Calu3 (cell line): ENCODE measurements at regions not wholly inside any gene's neighbourhood (a gene's known extent, or its start where the extent isn't known, plus 50 kb on each side); places are given as distances from the start of the nearest gene placed in this dataset.

Source experiments
- BruUV-seq: library from RNA; stranded (reverse); fragments of 400-500 nt; replicated peaks from 2 replicates; lab custom pipeline; 2021; lab: Mats Ljungman, UMichigan
- CTCF ChIA-PET: fragments of 300-600 bp; sonication (Branson Sonifier 250); formaldehyde crosslinking; loops from one replicate; lab custom pipeline; 2022; ENCODE audit warnings: antibody characterized with exemption; lab: Charles Lee
- DNase-seq: peaks from one replicate; pipeline ENCODE4 v3.0.0; 2022
- H3K27ac Mint-ChIP-seq: one replicate; pipeline ENCODE4 v1.8.0; 2022; ENCODE audit warnings: mixed read lengths; ENCODE audit not compliant: unreplicated experiment
- H3K27me3 Mint-ChIP-seq: one replicate; pipeline ENCODE4 v1.8.0; 2022; ENCODE audit warnings: mixed read lengths; ENCODE audit not compliant: unreplicated experiment
- H3K36me3 Mint-ChIP-seq: one replicate; pipeline ENCODE4 v1.8.0; 2022; ENCODE audit warnings: mild to moderate bottlenecking, moderate library complexity, mixed read lengths; ENCODE audit not compliant: insufficient read depth, unreplicated experiment
- H3K4me1 Mint-ChIP-seq: one replicate; pipeline ENCODE4 v1.8.0; 2022; ENCODE audit warnings: mild to moderate bottlenecking, low read depth, mixed read lengths; ENCODE audit not compliant: unreplicated experiment
- H3K4me3 Mint-ChIP-seq: one replicate; pipeline ENCODE4 v1.8.0; 2022; ENCODE audit warnings: mild to moderate bottlenecking, low read depth, moderate library complexity, mixed read lengths; ENCODE audit not compliant: unreplicated experiment
- H3K9me3 Mint-ChIP-seq: one replicate; pipeline ENCODE4 v1.8.0; 2022; ENCODE audit warnings: low read depth, mixed read lengths; ENCODE audit not compliant: unreplicated experiment
- CTCF ChIP-seq: fragments of 200-600 bp; IDR thresholded peaks from one replicate; pipeline ENCODE4 v1.8.0; 2022; ENCODE audit warnings: antibody characterized with exemption; ENCODE audit not compliant: unreplicated experiment
- intact Hi-C: fragments of 100-400 bp; cut with micrococcal nuclease; formaldehyde crosslinking; loops from one replicate; pipeline ENCODE4 v1.10.0; 2022; ENCODE audit not compliant: unreplicated experiment

- CTCF ChIA-PET, result no interaction called here
- no TSS peak for BruUV-seq
- TF ChIP-seq CTCF, result no peak
- intact Hi-C loops, result no loop called here
- Mint-ChIP-seq H3K4me3 (no peak overlapping the region), H3K4me1 (no peaks in the 10 kb centered on the region), H3K27ac (no peak overlapping the region), H3K36me3 (no peaks in the 10 kb centered on the region), H3K27me3 (no peaks in the 10 kb centered on the region), H3K9me3 (peaks cover 8% of the 10 kb centered on the region)
- no peak for DNase-seq
Measured at GRCh38 chr2:147320146-147320545, 524.7 kb upstream of the ACVR2A start.

GRCh38 chr2:147311058-147311430 is 533.8 kb upstream of the ACVR2A start:
- intact Hi-C loops, result no loop called here

GRCh38 chr2:147310335-147311057 is 534.3 kb upstream of the ACVR2A start:
- intact Hi-C loops, result no loop called here
- Mint-ChIP-seq H3K9me3 (no peaks in the 10 kb centered on the region), H3K36me3 (no peaks in the 10 kb centered on the region), H3K27me3 (no peaks in the 10 kb centered on the region), H3K4me3 (no peak overlapping the region), H3K27ac (no peak overlapping the region), H3K4me1 (no peaks in the 10 kb centered on the region)
- TF ChIP-seq CTCF, result no peak
- DNase-seq, result no peak
- no TSS peak for BruUV-seq
- CTCF ChIA-PET, result no interaction called here

More at GRCh38 chr2:147311058-147311430, 533.8 kb upstream of the ACVR2A start:
- BruUV-seq, result no TSS peak
- DNase-seq, result no peak
- Mint-ChIP-seq H3K36me3 (no peaks in the 10 kb centered on the region), H3K27me3 (no peaks in the 10 kb centered on the region), H3K4me3 (no peak overlapping the region), H3K27ac (no peak overlapping the region), H3K9me3 (no peaks in the 10 kb centered on the region), H3K4me1 (no peaks in the 10 kb centered on the region)
- CTCF ChIA-PET, result no interaction called here
- no peak for TF ChIP-seq CTCF

- Mint-ChIP-seq H3K36me3 (no peaks in the 10 kb centered on the region), H3K9me3 (peaks cover 5% of the 10 kb centered on the region), H3K4me1 (peaks cover 15% of the 10 kb centered on the region), H3K27ac (no peak overlapping the region), H3K4me3 (no peak overlapping the region), H3K27me3 (no peaks in the 10 kb centered on the region)
- DNase-seq, result no peak
- CTCF ChIA-PET, result no interaction called here
- BruUV-seq, result no TSS peak
- intact Hi-C loops, result no loop called here
- no peak for TF ChIP-seq CTCF
Measured at GRCh38 chr2:147297820-147298219, 547.0 kb upstream of the ACVR2A start.
